ENCODE measurements at regions not wholly inside any gene's neighbourhood (a gene's known extent, or its start where the extent isn't known, plus 50 kb on each side); places are given as distances from the start of the nearest gene placed in this dataset.

GRCh38 chr15:67992834-67993233 is 61.3 kb upstream of the PIAS1 start:
- no peak overlapping the region for H2AK5ac ChIP-seq (ENCODE audit: low read length, severe bottlenecking)
- no peak overlapping the region for H2AFZ ChIP-seq (ENCODE audit: low read depth, low read length)
- peaks cover 6 to 21% of the 10 kb centered on the region in 2 experiments for H3K27me3 ChIP-seq (ENCODE audit: control insufficient read depth in 1 of 2, insufficient read depth in 1 of 2, low read length in 2 of 2)
- H2BK12ac ChIP-seq (ENCODE audit: low read length in 2 of 2): no peak overlapping the region
- no peaks in the 10 kb centered on the region for H3K79me1 ChIP-seq (replicated peaks; ENCODE audit: low read length, poor library complexity, severe bottlenecking)
- no peak overlapping the region for H3K4ac ChIP-seq (ENCODE audit: low read depth in 1 of 2, low read length in 2 of 2)
- H3K9me3 ChIP-seq (ENCODE audit: control insufficient read depth, low read length): no peaks in the 10 kb centered on the region
- no peak overlapping the region for H4K8ac ChIP-seq (ENCODE audit: low read length)
- H2BK120ac ChIP-seq (ENCODE audit: low read depth, low read length): no peak overlapping the region
- no peak overlapping the region for H3K18ac ChIP-seq (ENCODE audit: low read depth in 1 of 2, low read length in 2 of 2)
- no peaks in the 10 kb centered on the region for H3K4me1 ChIP-seq (ENCODE audit: control insufficient read depth, insufficient read depth, low read depth, low read length)
- H3K14ac ChIP-seq (ENCODE audit: low read length in 2 of 2): no peak overlapping the region
- H2BK15ac ChIP-seq (ENCODE audit: low read depth, poor library complexity, severe bottlenecking): no peak overlapping the region
- H3K27ac ChIP-seq (ENCODE audit: low read length, poor library complexity, severe bottlenecking): no peak overlapping the region
- no peaks in the 10 kb centered on the region for H3K36me3 ChIP-seq (ENCODE audit: control insufficient read depth in 1 of 2, insufficient read depth in 2 of 2, low read depth in 1 of 2, low read length in 2 of 2)
- no peak overlapping the region for H3K9ac ChIP-seq (ENCODE audit: low read length)
- no peak overlapping the region for H4K91ac ChIP-seq (ENCODE audit: low read length)
- H3K23ac ChIP-seq (ENCODE audit: low read length in 2 of 2): no peak overlapping the region
- no peak overlapping the region for H3K4me2 ChIP-seq (ENCODE audit: low read length, poor library complexity, severe bottlenecking)
- no peak overlapping the region for H2BK5ac ChIP-seq (ENCODE audit: low read depth, low read length, poor library complexity, severe bottlenecking)
- no peak for DNase-seq
- WGBS: 96% methylated on average over 2 of the region's 2 CpGs
- no peak overlapping the region for H3K4me3 ChIP-seq (ENCODE audit: insufficient read depth in 1 of 2, low read depth in 1 of 2, low read length in 2 of 2)

DNA sequence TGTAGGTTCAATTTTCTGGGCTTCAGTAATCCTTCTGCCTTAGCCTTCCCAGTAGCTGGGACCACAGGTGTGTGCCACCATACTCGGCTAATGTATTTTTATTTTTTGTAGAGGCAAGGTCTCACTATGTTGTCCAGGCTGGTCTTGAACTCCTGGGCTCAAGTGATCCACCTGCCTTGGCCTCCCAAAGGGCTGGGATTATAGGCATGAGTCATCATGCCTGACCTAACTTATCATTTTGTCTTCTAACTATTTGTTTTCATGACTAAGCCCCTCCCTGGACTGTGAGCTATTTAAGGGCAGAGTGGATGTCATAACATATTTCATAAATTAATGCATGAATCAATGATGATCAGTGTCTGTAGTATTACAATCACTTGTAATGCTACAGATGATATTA is 56.1 kb upstream of the PIAS1 start:
- 94% methylated on average over 1 of the region's 1 CpG for WGBS
- H2BK120ac ChIP-seq (ENCODE audit: low read depth, low read length): no peak overlapping the region
- no peak overlapping the region for H3K4ac ChIP-seq (ENCODE audit: low read depth in 1 of 2, low read length in 2 of 2)
- no peaks in the 10 kb centered on the region for H3K9me3 ChIP-seq (ENCODE audit: control insufficient read depth, low read length)
- H3K4me1 ChIP-seq (ENCODE audit: control insufficient read depth, insufficient read depth, low read depth, low read length): no peaks in the 10 kb centered on the region
- no peak overlapping the region for H4K91ac ChIP-seq (ENCODE audit: low read length)
- no peak overlapping the region for H3K23ac ChIP-seq (ENCODE audit: low read length in 2 of 2)
- peaks cover 0 to 4% of the 10 kb centered on the region in 2 experiments for H3K27me3 ChIP-seq (ENCODE audit: control insufficient read depth in 1 of 2, insufficient read depth in 1 of 2, low read length in 2 of 2)
- DNase-seq: peak; percentile 6
- H3K14ac ChIP-seq (ENCODE audit: low read length in 2 of 2): no peak overlapping the region
- no peak overlapping the region for H2AFZ ChIP-seq (ENCODE audit: low read depth, low read length)
- H3K36me3 ChIP-seq (ENCODE audit: control insufficient read depth in 1 of 2, insufficient read depth in 2 of 2, low read depth in 1 of 2, low read length in 2 of 2): no peaks in the 10 kb centered on the region
- no peak overlapping the region for H4K8ac ChIP-seq (ENCODE audit: low read length)
- H3K18ac ChIP-seq (ENCODE audit: low read depth in 1 of 2, low read length in 2 of 2): no peak overlapping the region
- no peak overlapping the region for H3K9ac ChIP-seq (ENCODE audit: low read length)
- no peak overlapping the region for H2AK5ac ChIP-seq (ENCODE audit: low read length, severe bottlenecking)
- H2BK5ac ChIP-seq (ENCODE audit: low read depth, low read length, poor library complexity, severe bottlenecking): no peak overlapping the region
- H2BK15ac ChIP-seq (ENCODE audit: low read depth, poor library complexity, severe bottlenecking): no peak overlapping the region
- H3K4me3 ChIP-seq (ENCODE audit: insufficient read depth in 1 of 2, low read depth in 1 of 2, low read length in 2 of 2): no peak overlapping the region
- H3K4me2 ChIP-seq (ENCODE audit: low read length, poor library complexity, severe bottlenecking): no peak overlapping the region
- no peaks in the 10 kb centered on the region for H3K79me1 ChIP-seq (replicated peaks; ENCODE audit: low read length, poor library complexity, severe bottlenecking)
- H3K27ac ChIP-seq (ENCODE audit: low read length, poor library complexity, severe bottlenecking): no peak overlapping the region
- H2BK12ac ChIP-seq (ENCODE audit: low read length in 2 of 2): no peak overlapping the region

DNA sequence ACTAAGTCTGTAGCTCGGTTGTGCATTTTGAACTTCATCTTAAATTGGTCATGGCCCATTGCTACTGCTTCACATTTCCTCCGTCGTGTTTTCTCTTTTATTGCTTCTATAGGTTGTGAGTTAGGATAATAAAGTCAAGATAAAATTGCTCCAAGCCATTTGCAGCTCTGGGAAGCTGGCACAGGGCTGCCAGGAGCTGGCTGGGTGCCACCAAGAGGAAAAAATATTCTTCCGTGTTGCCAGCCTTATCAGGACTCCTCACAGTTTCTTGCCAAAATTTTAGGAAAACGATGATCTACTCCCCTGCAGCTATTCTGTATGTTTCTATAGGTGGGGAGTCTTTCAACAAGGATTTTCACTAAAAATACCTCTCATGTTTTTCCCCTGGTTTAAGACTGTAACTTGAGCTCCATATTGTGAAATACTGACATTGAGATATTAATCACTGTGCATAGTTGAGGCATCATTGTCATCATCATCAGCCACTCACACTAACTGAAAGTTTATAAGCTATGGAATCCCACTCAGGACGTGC is 55.4 kb upstream of the PIAS1 start:
- H3K4ac ChIP-seq (ENCODE audit: low read depth in 1 of 2, low read length in 2 of 2): no peak overlapping the region
- no peak overlapping the region for H2BK15ac ChIP-seq (ENCODE audit: low read depth, poor library complexity, severe bottlenecking)
- no peak overlapping the region for H3K23ac ChIP-seq (ENCODE audit: low read length in 2 of 2)
- no peaks in the 10 kb centered on the region for H3K79me1 ChIP-seq (replicated peaks; ENCODE audit: low read length, poor library complexity, severe bottlenecking)
- no peak overlapping the region for H3K9ac ChIP-seq (ENCODE audit: low read length)
- no peak overlapping the region for H2BK120ac ChIP-seq (ENCODE audit: low read depth, low read length)
- H3K27me3 ChIP-seq (ENCODE audit: control insufficient read depth in 1 of 2, insufficient read depth in 1 of 2, low read length in 2 of 2): peaks cover 0 to 4% of the 10 kb centered on the region in 2 experiments
- no peak overlapping the region for H3K14ac ChIP-seq (ENCODE audit: low read length in 2 of 2)
- H3K4me3 ChIP-seq (ENCODE audit: insufficient read depth in 1 of 2, low read depth in 1 of 2, low read length in 2 of 2): no peak overlapping the region
- H2AFZ ChIP-seq (ENCODE audit: low read depth, low read length): no peak overlapping the region
- no peak overlapping the region for H2BK5ac ChIP-seq (ENCODE audit: low read depth, low read length, poor library complexity, severe bottlenecking)
- H4K8ac ChIP-seq (ENCODE audit: low read length): no peak overlapping the region
- peak; percentile 39 for DNase-seq
- no peak overlapping the region for H3K27ac ChIP-seq (ENCODE audit: low read length, poor library complexity, severe bottlenecking)
- no peak overlapping the region for H3K18ac ChIP-seq (ENCODE audit: low read depth in 1 of 2, low read length in 2 of 2)
- no peak overlapping the region for H3K4me2 ChIP-seq (ENCODE audit: low read length, poor library complexity, severe bottlenecking)
- H3K9me3 ChIP-seq (ENCODE audit: control insufficient read depth, low read length): no peaks in the 10 kb centered on the region
- H2BK12ac ChIP-seq (ENCODE audit: low read length in 2 of 2): no peak overlapping the region
- H4K91ac ChIP-seq (ENCODE audit: low read length): no peak overlapping the region
- H3K36me3 ChIP-seq (ENCODE audit: control insufficient read depth in 1 of 2, insufficient read depth in 2 of 2, low read depth in 1 of 2, low read length in 2 of 2): no peaks in the 10 kb centered on the region
- H3K4me1 ChIP-seq (ENCODE audit: control insufficient read depth, insufficient read depth, low read depth, low read length): no peaks in the 10 kb centered on the region
- H2AK5ac ChIP-seq (ENCODE audit: low read length, severe bottlenecking): no peak overlapping the region
- 93% methylated on average over 3 of the region's 6 CpGs for WGBS

DNA sequence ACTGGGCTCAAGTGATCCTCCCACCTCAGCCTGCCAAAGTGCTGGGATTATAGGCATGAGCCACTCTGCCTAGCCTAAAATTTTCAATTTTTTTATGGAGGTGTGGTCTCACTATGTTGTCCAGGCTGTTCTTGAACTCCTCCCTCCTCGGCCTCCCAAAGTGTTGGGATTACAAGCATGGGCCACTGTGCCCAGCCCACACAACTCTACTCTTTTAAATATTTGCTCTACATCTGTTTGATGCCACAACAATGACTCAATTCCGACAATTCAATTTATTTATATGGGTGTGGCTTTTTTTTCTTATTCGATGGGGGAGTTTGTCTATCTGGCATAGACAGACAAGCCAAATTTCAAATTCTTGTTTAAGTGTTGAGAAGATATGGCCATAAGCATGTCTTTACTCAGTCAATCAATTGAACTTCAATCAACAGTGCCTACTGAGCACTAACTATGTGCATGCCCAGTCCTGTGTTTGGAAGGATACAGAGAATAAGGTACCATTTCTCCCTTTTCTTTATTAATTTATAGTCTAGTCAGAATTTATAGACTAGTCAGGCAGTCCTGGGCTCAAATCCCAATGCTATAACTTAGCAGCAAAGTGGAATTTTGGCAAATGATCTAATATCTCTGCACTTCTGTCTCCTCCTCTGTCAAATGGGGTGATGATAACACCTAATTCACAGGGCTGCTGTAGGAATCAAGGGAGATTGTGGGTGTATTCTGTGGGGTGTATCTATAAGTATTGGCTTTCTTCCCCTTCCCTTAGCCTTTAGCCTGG is 54.6 kb upstream of the PIAS1 start:
- H3K23ac ChIP-seq (ENCODE audit: low read length in 2 of 2): no peak overlapping the region
- no peak overlapping the region for H3K27ac ChIP-seq (ENCODE audit: low read length, poor library complexity, severe bottlenecking)
- no peak overlapping the region for H3K9ac ChIP-seq (ENCODE audit: low read length)
- H3K4me2 ChIP-seq (ENCODE audit: low read length, poor library complexity, severe bottlenecking): no peak overlapping the region
- no peak overlapping the region for H2AFZ ChIP-seq (ENCODE audit: low read depth, low read length)
- no peak overlapping the region for H3K4me3 ChIP-seq (ENCODE audit: insufficient read depth in 1 of 2, low read depth in 1 of 2, low read length in 2 of 2)
- no peak overlapping the region for H2AK5ac ChIP-seq (ENCODE audit: low read length, severe bottlenecking)
- H4K8ac ChIP-seq (ENCODE audit: low read length): no peak overlapping the region
- no peaks in the 10 kb centered on the region for H3K79me1 ChIP-seq (replicated peaks; ENCODE audit: low read length, poor library complexity, severe bottlenecking)
- WGBS: 88% methylated on average over 1 of the region's 3 CpGs
- no peak overlapping the region for H4K91ac ChIP-seq (ENCODE audit: low read length)
- H3K9me3 ChIP-seq (ENCODE audit: control insufficient read depth, low read length): no peaks in the 10 kb centered on the region
- H3K4ac ChIP-seq (ENCODE audit: low read depth in 1 of 2, low read length in 2 of 2): no peak overlapping the region
- no peak overlapping the region for H2BK5ac ChIP-seq (ENCODE audit: low read depth, low read length, poor library complexity, severe bottlenecking)
- no peak overlapping the region for H3K18ac ChIP-seq (ENCODE audit: low read depth in 1 of 2, low read length in 2 of 2)
- peaks cover 0 to 4% of the 10 kb centered on the region in 2 experiments for H3K27me3 ChIP-seq (ENCODE audit: control insufficient read depth in 1 of 2, insufficient read depth in 1 of 2, low read length in 2 of 2)
- H2BK120ac ChIP-seq (ENCODE audit: low read depth, low read length): no peak overlapping the region
- DNase-seq: no peak
- no peak overlapping the region for H3K14ac ChIP-seq (ENCODE audit: low read length in 2 of 2)
- no peak overlapping the region for H2BK12ac ChIP-seq (ENCODE audit: low read length in 2 of 2)
- H3K36me3 ChIP-seq (ENCODE audit: control insufficient read depth in 1 of 2, insufficient read depth in 2 of 2, low read depth in 1 of 2, low read length in 2 of 2): no peaks in the 10 kb centered on the region
- no peak overlapping the region for H2BK15ac ChIP-seq (ENCODE audit: low read depth, poor library complexity, severe bottlenecking)
- no peaks in the 10 kb centered on the region for H3K4me1 ChIP-seq (ENCODE audit: control insufficient read depth, insufficient read depth, low read depth, low read length)

All from mesenchymal stem cell (in vitro differentiated cells and primary cell).